Astrocyte (in vitro differentiated cells and primary cell): ENCODE measurements at regions not wholly inside any gene's neighbourhood (a gene's known extent, or its start where the extent isn't known, plus 50 kb on each side); places are given as distances from the start of the nearest gene placed in this dataset.

Experiments used
- DNase-seq: peaks from one replicate; pipeline ENCODE4 v3.0.0-alpha.2; 2010; ENCODE audit warnings: low read depth
- FAIRE-seq: peaks from 2 replicates; lab custom pipeline; 2011; peaks lifted over from hg19 to GRCh38; lab: Jason Lieb, UNC
- H2AFZ ChIP-seq: 2 replicates; pipeline ENCODE4 v1.6.0; 2012; ENCODE audit warnings: low read depth, low read length, inconsistent platforms
- H3K27ac ChIP-seq: 2 replicates; pipeline ENCODE4 v1.5.1; 2011; ENCODE audit warnings: low read depth, low read length, inconsistent platforms
- H3K27me3 ChIP-seq: 2 replicates; pipeline ENCODE4 v1.6.0; 2011; ENCODE audit warnings: low read length, inconsistent platforms; ENCODE audit not compliant: insufficient read depth
- H3K36me3 ChIP-seq: 2 replicates; pipeline ENCODE4 v1.5.1; 2011; ENCODE audit warnings: low read length, inconsistent platforms; ENCODE audit not compliant: insufficient read depth
- H3K4me1 ChIP-seq: 2 replicates; pipeline ENCODE4 v1.5.1; 2011; ENCODE audit warnings: low read length, inconsistent platforms; ENCODE audit not compliant: insufficient read depth
- H3K4me2 ChIP-seq: 2 replicates; pipeline ENCODE4 v1.6.0; 2012; ENCODE audit warnings: low read length, inconsistent platforms
- H3K4me3 ChIP-seq: 2 replicates; pipeline ENCODE4 v1.5.1; 2011; ENCODE audit warnings: low read depth, mild to moderate bottlenecking, low read length, inconsistent platforms; ENCODE audit not compliant: insufficient read depth
- H3K79me2 ChIP-seq: 2 replicates; pipeline ENCODE4 v1.6.0; 2012; ENCODE audit warnings: mild to moderate bottlenecking, low read length, inconsistent platforms; ENCODE audit not compliant: insufficient read depth
- H3K9ac ChIP-seq: 2 replicates; pipeline ENCODE4 v1.6.0; 2012; ENCODE audit warnings: mild to moderate bottlenecking, low read length, inconsistent platforms
- H3K9me3 ChIP-seq: 2 replicates; pipeline ENCODE4 v1.5.1; 2012; ENCODE audit warnings: low read depth, mild to moderate bottlenecking, low read length, inconsistent platforms; ENCODE audit not compliant: insufficient read depth
- H4K20me1 ChIP-seq: 2 replicates; pipeline ENCODE4 v1.6.0; 2012; ENCODE audit warnings: low read length, inconsistent platforms; ENCODE audit not compliant: insufficient read depth
- H3K27ac Mint-ChIP-seq: one replicate; pipeline ENCODE4 v1.8.0; 2021; ENCODE audit warnings: mild to moderate bottlenecking, mixed read lengths; ENCODE audit not compliant: unreplicated experiment
- H3K27me3 Mint-ChIP-seq: one replicate; pipeline ENCODE4 v1.8.0; 2021; ENCODE audit warnings: low read depth, mixed read lengths; ENCODE audit not compliant: unreplicated experiment
- H3K36me3 Mint-ChIP-seq: one replicate; pipeline ENCODE4 v1.8.0; 2021; ENCODE audit warnings: low read depth, mixed read lengths; ENCODE audit not compliant: unreplicated experiment
- H3K4me1 Mint-ChIP-seq: one replicate; pipeline ENCODE4 v1.8.0; 2021; ENCODE audit warnings: low read depth, mixed read lengths; ENCODE audit not compliant: unreplicated experiment
- H3K4me3 Mint-ChIP-seq: one replicate; pipeline ENCODE4 v1.8.0; 2021; ENCODE audit warnings: mild to moderate bottlenecking, moderate library complexity, mixed read lengths; ENCODE audit not compliant: unreplicated experiment
- H3K9me3 Mint-ChIP-seq: one replicate; pipeline ENCODE4 v1.8.0; 2021; ENCODE audit warnings: mild to moderate bottlenecking, mixed read lengths; ENCODE audit not compliant: unreplicated experiment
- EZH2 ChIP-seq: IDR thresholded peaks from 2 replicates; pipeline ENCODE4 v1.6.1; 2012; ENCODE audit warnings: mild to moderate bottlenecking, low read length, inconsistent platforms; ENCODE audit not compliant: insufficient read depth
- TF ChIP-seq, protein P1 (sequence below): IDR thresholded peaks from 2 replicates; pipeline ENCODE4 v1.5.1; 2011; ENCODE audit warnings: low read depth, mild to moderate bottlenecking, inconsistent platforms, low read length, moderate library complexity; ENCODE audit not compliant: insufficient read depth

DNA sequence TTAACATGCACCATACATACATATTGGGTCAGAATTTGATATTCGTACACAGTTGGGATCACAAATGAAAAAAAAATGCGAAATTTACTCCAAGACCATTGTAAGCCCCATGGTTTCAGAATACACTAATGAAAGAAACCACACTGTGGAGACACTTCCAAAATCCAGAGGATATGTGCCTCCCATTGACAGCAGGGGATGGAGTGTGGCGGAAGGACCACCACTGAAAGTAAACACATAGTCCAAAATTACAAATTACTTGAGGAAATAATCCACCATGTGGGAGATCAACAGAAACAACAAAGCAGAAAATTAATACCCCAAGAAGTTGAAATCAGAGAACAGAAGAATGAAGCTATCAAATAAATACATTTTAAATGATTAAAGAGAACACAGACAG, 291.6 kb upstream of the PAPPA start:
- H3K4me1 ChIP-seq = no peaks in the 10 kb centered on the region
- H3K27ac ChIP-seq = no peak overlapping the region
- H3K9me3 ChIP-seq = no peaks in the 10 kb centered on the region
- TF ChIP-seq, protein P1, sequence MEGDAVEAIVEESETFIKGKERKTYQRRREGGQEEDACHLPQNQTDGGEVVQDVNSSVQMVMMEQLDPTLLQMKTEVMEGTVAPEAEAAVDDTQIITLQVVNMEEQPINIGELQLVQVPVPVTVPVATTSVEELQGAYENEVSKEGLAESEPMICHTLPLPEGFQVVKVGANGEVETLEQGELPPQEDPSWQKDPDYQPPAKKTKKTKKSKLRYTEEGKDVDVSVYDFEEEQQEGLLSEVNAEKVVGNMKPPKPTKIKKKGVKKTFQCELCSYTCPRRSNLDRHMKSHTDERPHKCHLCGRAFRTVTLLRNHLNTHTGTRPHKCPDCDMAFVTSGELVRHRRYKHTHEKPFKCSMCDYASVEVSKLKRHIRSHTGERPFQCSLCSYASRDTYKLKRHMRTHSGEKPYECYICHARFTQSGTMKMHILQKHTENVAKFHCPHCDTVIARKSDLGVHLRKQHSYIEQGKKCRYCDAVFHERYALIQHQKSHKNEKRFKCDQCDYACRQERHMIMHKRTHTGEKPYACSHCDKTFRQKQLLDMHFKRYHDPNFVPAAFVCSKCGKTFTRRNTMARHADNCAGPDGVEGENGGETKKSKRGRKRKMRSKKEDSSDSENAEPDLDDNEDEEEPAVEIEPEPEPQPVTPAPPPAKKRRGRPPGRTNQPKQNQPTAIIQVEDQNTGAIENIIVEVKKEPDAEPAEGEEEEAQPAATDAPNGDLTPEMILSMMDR = no peak
- no peak for TF ChIP-seq EZH2
- no peak overlapping the region for H3K4me2 ChIP-seq
- peaks cover 3% of the 10 kb centered on the region for H3K9me3 Mint-ChIP-seq
- H3K36me3 ChIP-seq = no peaks in the 10 kb centered on the region
- no peak overlapping the region for H3K4me3 Mint-ChIP-seq
- no peak for FAIRE-seq
- no peak overlapping the region for H2AFZ ChIP-seq
- H4K20me1 ChIP-seq = no peaks in the 10 kb centered on the region
- H3K79me2 ChIP-seq = no peaks in the 10 kb centered on the region
- no peak for DNase-seq
- H3K4me3 ChIP-seq = no peak overlapping the region
- no peaks in the 10 kb centered on the region for H3K36me3 Mint-ChIP-seq
- no peak overlapping the region for H3K9ac ChIP-seq
- no peaks in the 10 kb centered on the region for H3K4me1 Mint-ChIP-seq
- no peak overlapping the region for H3K27ac Mint-ChIP-seq
- no peaks in the 10 kb centered on the region for H3K27me3 ChIP-seq
- H3K27me3 Mint-ChIP-seq = no peaks in the 10 kb centered on the region

DNA sequence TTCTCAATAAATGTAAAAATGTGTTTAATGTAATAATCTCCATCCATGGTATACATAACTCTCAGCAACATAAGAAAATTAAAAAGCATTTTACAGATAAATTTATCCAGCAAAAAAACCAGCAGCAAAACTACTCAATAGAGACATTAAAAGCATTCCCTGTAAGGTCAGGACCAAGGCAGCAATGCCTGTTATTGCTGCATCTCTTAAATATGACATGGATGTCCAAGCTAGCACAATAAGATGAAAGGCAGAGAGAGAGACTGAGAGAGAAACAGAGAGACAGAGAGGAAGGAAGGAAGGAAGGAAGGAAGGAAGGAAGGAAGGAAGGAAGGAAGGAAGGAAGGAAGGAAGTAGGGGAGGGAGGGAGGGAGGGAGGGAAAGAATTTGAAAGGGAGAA, 289.0 kb upstream of the PAPPA start:
- no peaks in the 10 kb centered on the region for H3K27me3 ChIP-seq
- no peaks in the 10 kb centered on the region for H4K20me1 ChIP-seq
- no peak overlapping the region for H3K4me3 ChIP-seq
- H3K36me3 ChIP-seq = no peaks in the 10 kb centered on the region
- H3K4me3 Mint-ChIP-seq = no peak overlapping the region
- no peak overlapping the region for H3K4me2 ChIP-seq
- H3K27me3 Mint-ChIP-seq = no peaks in the 10 kb centered on the region
- H3K79me2 ChIP-seq = no peaks in the 10 kb centered on the region
- no peak overlapping the region for H3K27ac ChIP-seq
- H3K4me1 Mint-ChIP-seq = no peaks in the 10 kb centered on the region
- no peaks in the 10 kb centered on the region for H3K36me3 Mint-ChIP-seq
- no peaks in the 10 kb centered on the region for H3K9me3 ChIP-seq
- no peak for TF ChIP-seq EZH2
- TF ChIP-seq, protein P1 = no peak
- H3K9me3 Mint-ChIP-seq = no peaks in the 10 kb centered on the region
- no peak overlapping the region for H3K9ac ChIP-seq
- no peak overlapping the region for H3K27ac Mint-ChIP-seq
- no peak for DNase-seq
- no peak overlapping the region for H2AFZ ChIP-seq
- no peaks in the 10 kb centered on the region for H3K4me1 ChIP-seq
- no peak for FAIRE-seq

DNA sequence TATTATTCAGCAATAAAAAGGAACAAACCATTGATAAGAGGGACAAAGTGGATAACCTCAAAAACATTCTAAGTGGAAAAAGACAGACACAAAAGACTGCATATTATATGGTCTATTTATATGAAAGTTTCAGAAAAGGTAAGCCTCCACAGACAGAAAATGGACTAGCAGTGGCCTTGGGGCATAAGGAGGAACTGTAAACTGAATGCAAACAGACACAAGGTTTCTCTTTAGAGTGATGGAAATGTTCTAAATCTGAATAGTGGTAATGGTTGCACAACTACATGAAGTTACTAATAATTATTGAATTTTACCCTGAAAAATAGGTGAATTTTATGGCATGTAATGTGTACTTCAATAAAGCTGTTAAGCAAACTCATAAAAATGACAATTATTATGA, 286.3 kb upstream of the PAPPA start:
- no peak for DNase-seq
- H3K79me2 ChIP-seq = no peaks in the 10 kb centered on the region
- peaks cover 2% of the 10 kb centered on the region for H3K9me3 Mint-ChIP-seq
- no peak for FAIRE-seq
- H3K27me3 ChIP-seq = no peaks in the 10 kb centered on the region
- H3K27ac ChIP-seq = no peak overlapping the region
- H3K9me3 ChIP-seq = no peaks in the 10 kb centered on the region
- H3K4me3 Mint-ChIP-seq = no peak overlapping the region
- no peaks in the 10 kb centered on the region for H3K27me3 Mint-ChIP-seq
- H3K4me1 ChIP-seq = no peaks in the 10 kb centered on the region
- no peaks in the 10 kb centered on the region for H4K20me1 ChIP-seq
- H2AFZ ChIP-seq = no peak overlapping the region
- H3K4me2 ChIP-seq = no peak overlapping the region
- TF ChIP-seq, protein P1 = no peak
- TF ChIP-seq EZH2 = no peak
- H3K36me3 ChIP-seq = no peaks in the 10 kb centered on the region
- H3K4me1 Mint-ChIP-seq = no peaks in the 10 kb centered on the region
- H3K9ac ChIP-seq = no peak overlapping the region
- H3K36me3 Mint-ChIP-seq = no peaks in the 10 kb centered on the region
- H3K27ac Mint-ChIP-seq = no peak overlapping the region
- no peak overlapping the region for H3K4me3 ChIP-seq
